ENCODE measurements at regions not wholly inside any gene's neighbourhood (a gene's known extent, or its start where the extent isn't known, plus 50 kb on each side); places are given as distances from the start of the nearest gene placed in this dataset.

GRCh38 chr1:61607448-61607847, 117.5 kb downstream of the TM2D1 start:
- TF ChIP-seq EZH2 (IDR thresholded peaks at IDR 0.05), result no peak
- no peak for TF ChIP-seq POLR2AphosphoS5 (IDR thresholded peaks at IDR 0.05; ENCODE audit: borderline replicate concordance, low read depth, low read length)
- TF ChIP-seq FOXP2 (optimal IDR thresholded peaks at IDR 0.05; ENCODE audit: control extremely low read depth, extremely low read length, insufficient read depth), result no peak
- no peak overlapping the region for H3K4me3 ChIP-seq
- no peaks in the 10 kb centered on the region for H3K36me3 ChIP-seq (ENCODE audit: insufficient read depth, low read length)
- no peak for DNase-seq (ENCODE audit: low read depth, low spot score)
- H3K27ac ChIP-seq, result no peak overlapping the region
- H3K9me3 ChIP-seq (ENCODE audit: low read depth, low read length), result no peaks in the 10 kb centered on the region
- no peak overlapping the region for H3K9ac ChIP-seq (ENCODE audit: insufficient read length)

GRCh38 chr1:61606448-61607312, 118.3 kb downstream of the TM2D1 start:
- no peak overlapping the region for H3K4me3 ChIP-seq
- H3K36me3 ChIP-seq (ENCODE audit: insufficient read depth, low read length), result no peaks in the 10 kb centered on the region
- DNase-seq (ENCODE audit: low read depth, low spot score), result no peak
- H3K9ac ChIP-seq (ENCODE audit: insufficient read length), result no peak overlapping the region
- TF ChIP-seq POLR2AphosphoS5 (IDR thresholded peaks at IDR 0.05; ENCODE audit: borderline replicate concordance, low read depth, low read length) (no peak), EZH2 (IDR thresholded peaks at IDR 0.05) (no peak), FOXP2 (optimal IDR thresholded peaks at IDR 0.05; ENCODE audit: control extremely low read depth, extremely low read length, insufficient read depth) (no peak)
- no peak overlapping the region for H3K27ac ChIP-seq
- no peaks in the 10 kb centered on the region for H3K9me3 ChIP-seq (ENCODE audit: low read depth, low read length)

- H3K4me3 ChIP-seq, result no peak overlapping the region
- H3K27ac ChIP-seq, result no peak overlapping the region
- H3K9me3 ChIP-seq (ENCODE audit: low read depth, low read length), result no peaks in the 10 kb centered on the region
- no peak for TF ChIP-seq POLR2AphosphoS5 (IDR thresholded peaks at IDR 0.05; ENCODE audit: borderline replicate concordance, low read depth, low read length)
- TF ChIP-seq FOXP2 (optimal IDR thresholded peaks at IDR 0.05; ENCODE audit: control extremely low read depth, extremely low read length, insufficient read depth), result no peak
- TF ChIP-seq EZH2 (IDR thresholded peaks at IDR 0.05), result no peak
- no peak overlapping the region for H3K9ac ChIP-seq (ENCODE audit: insufficient read length)
- DNase-seq (ENCODE audit: low read depth, low spot score), result no peak
- H3K36me3 ChIP-seq (ENCODE audit: insufficient read depth, low read length), result no peaks in the 10 kb centered on the region
Observed at GRCh38 chr1:61605607-61606321, 119.2 kb downstream of the TM2D1 start.

- Histone ChIP-seq H3K36me3 (ENCODE audit: insufficient read depth, low read length) (no peaks in the 10 kb centered on the region), H3K9ac (ENCODE audit: insufficient read length) (no peak overlapping the region), H3K27ac (no peak overlapping the region), H3K4me3 (no peak overlapping the region), H3K9me3 (ENCODE audit: low read depth, low read length) (no peaks in the 10 kb centered on the region)
- TF ChIP-seq FOXP2 (optimal IDR thresholded peaks at IDR 0.05; ENCODE audit: control extremely low read depth, extremely low read length, insufficient read depth) (no peak), POLR2AphosphoS5 (IDR thresholded peaks at IDR 0.05; ENCODE audit: borderline replicate concordance, low read depth, low read length) (no peak), EZH2 (IDR thresholded peaks at IDR 0.05) (no peak)
- no peak for DNase-seq (ENCODE audit: low read depth, low spot score)
Observed at GRCh38 chr1:61604684-61605083, 120.3 kb downstream of the TM2D1 start.

GRCh38 chr1:61604261-61604660, 120.7 kb downstream of the TM2D1 start:
- no peak overlapping the region for H3K4me3 ChIP-seq
- TF ChIP-seq EZH2 (IDR thresholded peaks at IDR 0.05) (no peak), FOXP2 (optimal IDR thresholded peaks at IDR 0.05; ENCODE audit: control extremely low read depth, extremely low read length, insufficient read depth) (no peak), POLR2AphosphoS5 (IDR thresholded peaks at IDR 0.05; ENCODE audit: borderline replicate concordance, low read depth, low read length) (no peak)

GRCh38 chr1:61602663-61603062, 122.3 kb downstream of the TM2D1 start:
- Histone ChIP-seq H3K4me3 (no peak overlapping the region), H3K27ac (no peak overlapping the region), H3K9me3 (ENCODE audit: low read depth, low read length) (no peaks in the 10 kb centered on the region), H3K36me3 (ENCODE audit: insufficient read depth, low read length) (no peaks in the 10 kb centered on the region), H3K9ac (ENCODE audit: insufficient read length) (no peak overlapping the region)
- TF ChIP-seq FOXP2 (optimal IDR thresholded peaks at IDR 0.05; ENCODE audit: control extremely low read depth, extremely low read length, insufficient read depth) (no peak), POLR2AphosphoS5 (IDR thresholded peaks at IDR 0.05; ENCODE audit: borderline replicate concordance, low read depth, low read length) (no peak), EZH2 (IDR thresholded peaks at IDR 0.05) (no peak)
- DNase-seq (ENCODE audit: low read depth, low spot score), result no peak

More at GRCh38 chr1:61604261-61604660, 120.7 kb downstream of the TM2D1 start:
- no peak overlapping the region for H3K27ac ChIP-seq
- no peak overlapping the region for H3K9ac ChIP-seq (ENCODE audit: insufficient read length)
- H3K36me3 ChIP-seq (ENCODE audit: insufficient read depth, low read length), result no peaks in the 10 kb centered on the region
- no peak for DNase-seq (ENCODE audit: low read depth, low spot score)
- H3K9me3 ChIP-seq (ENCODE audit: low read depth, low read length), result no peaks in the 10 kb centered on the region

- 0 out of 2 replicates have a peak, but pooled peaks cover 3% of the 10 kb centered on the region for H3K9me3 ChIP-seq (ENCODE audit: low read depth, low read length)
- no peak overlapping the region for H3K4me3 ChIP-seq
- DNase-seq (ENCODE audit: low read depth, low spot score), result no peak
- no peak overlapping the region for H3K9ac ChIP-seq (ENCODE audit: insufficient read length)
- H3K27ac ChIP-seq, result no peak overlapping the region
- no peaks in the 10 kb centered on the region for H3K36me3 ChIP-seq (ENCODE audit: insufficient read depth, low read length)
- TF ChIP-seq FOXP2 (optimal IDR thresholded peaks at IDR 0.05; ENCODE audit: control extremely low read depth, extremely low read length, insufficient read depth) (no peak), EZH2 (IDR thresholded peaks at IDR 0.05) (no peak)
Observed at GRCh38 chr1:61597601-61598000, 127.3 kb downstream of the TM2D1 start.

- TF ChIP-seq EZH2 (IDR thresholded peaks at IDR 0.05) (no peak), POLR2AphosphoS5 (IDR thresholded peaks at IDR 0.05; ENCODE audit: borderline replicate concordance, low read depth, low read length) (no peak), FOXP2 (optimal IDR thresholded peaks at IDR 0.05; ENCODE audit: control extremely low read depth, extremely low read length, insufficient read depth) (no peak)
- H3K4me3 ChIP-seq, result no peak overlapping the region
- no peaks in the 10 kb centered on the region for H3K36me3 ChIP-seq (ENCODE audit: insufficient read depth, low read length)
- H3K9ac ChIP-seq (ENCODE audit: insufficient read length), result no peak overlapping the region
- DNase-seq (ENCODE audit: low read depth, low spot score), result no peak
- 0 out of 2 replicates have a peak, but pooled peaks cover 3% of the 10 kb centered on the region for H3K9me3 ChIP-seq (ENCODE audit: low read depth, low read length)
- no peak overlapping the region for H3K27ac ChIP-seq
Observed at GRCh38 chr1:61593331-61593730, 131.6 kb downstream of the TM2D1 start.

Measured in SK-N-MC (cell line).